Hematopoietic multipotent progenitor cell (in vitro differentiated cells): ENCODE measurements at regions not wholly inside any gene's neighbourhood (a gene's known extent, or its start where the extent isn't known, plus 50 kb on each side); places are given as distances from the start of the nearest gene placed in this dataset.
A peak's percentile ranks its signal among the peaks of the same experiment; 100 is the strongest.
"Not testable (repeated sequence)": the region's sequence is repeated elsewhere in the genome, so short reads cannot be mapped to it uniquely, and the experiment has no call there.

Experiments used
- DNase-seq, 3 donors: peaks; one replicate each; pipeline ENCODE4 v3.0.0-alpha.2; 2011 to 2015; ENCODE audit warnings: low read depth in 2 of 3, low spot score in 2 of 3

GRCh38 chr6:37078814-37079213, 73.4 kb downstream of the FGD2 start:
- DNase-seq = no peak

GRCh38 chr6:37081042-37081607, 75.7 kb downstream of the FGD2 start:
- DNase-seq = no peak

DNA sequence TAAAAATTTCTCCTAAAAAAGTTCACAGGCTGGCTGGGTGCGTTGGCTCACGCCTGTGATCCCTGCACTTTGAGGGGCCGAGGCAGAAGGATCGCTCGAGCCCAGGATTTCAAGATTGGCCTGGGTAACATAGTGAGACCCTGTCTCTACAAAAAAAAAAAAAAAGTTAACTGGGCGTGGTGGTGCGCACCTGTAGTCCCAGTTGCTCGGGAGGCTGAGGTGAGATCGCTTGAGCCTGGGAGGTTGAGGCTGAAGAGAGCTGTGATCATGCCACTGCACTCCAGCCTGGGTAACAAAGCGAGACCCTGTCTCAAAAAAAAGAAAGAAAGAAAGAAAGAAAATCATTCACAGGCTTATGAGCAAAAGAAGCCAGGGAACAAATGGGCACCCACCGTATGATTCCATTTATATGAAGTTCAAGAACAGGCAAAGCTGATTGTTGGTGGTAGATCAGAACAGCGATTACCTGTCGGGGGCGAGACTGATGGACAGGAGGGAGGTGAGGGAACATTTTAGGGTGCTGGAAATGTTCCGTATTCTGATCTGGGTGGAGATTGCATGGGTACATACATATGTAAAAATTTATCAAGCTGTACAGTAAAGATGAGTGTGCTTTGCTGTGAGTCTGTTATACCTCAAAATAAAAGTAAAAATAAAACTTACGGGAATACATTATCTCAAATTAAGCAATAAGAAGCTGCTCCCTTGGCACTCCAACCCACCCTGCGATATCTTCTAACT, 77.1 kb downstream of the FGD2 start:
- DNase-seq = no peak

DNA sequence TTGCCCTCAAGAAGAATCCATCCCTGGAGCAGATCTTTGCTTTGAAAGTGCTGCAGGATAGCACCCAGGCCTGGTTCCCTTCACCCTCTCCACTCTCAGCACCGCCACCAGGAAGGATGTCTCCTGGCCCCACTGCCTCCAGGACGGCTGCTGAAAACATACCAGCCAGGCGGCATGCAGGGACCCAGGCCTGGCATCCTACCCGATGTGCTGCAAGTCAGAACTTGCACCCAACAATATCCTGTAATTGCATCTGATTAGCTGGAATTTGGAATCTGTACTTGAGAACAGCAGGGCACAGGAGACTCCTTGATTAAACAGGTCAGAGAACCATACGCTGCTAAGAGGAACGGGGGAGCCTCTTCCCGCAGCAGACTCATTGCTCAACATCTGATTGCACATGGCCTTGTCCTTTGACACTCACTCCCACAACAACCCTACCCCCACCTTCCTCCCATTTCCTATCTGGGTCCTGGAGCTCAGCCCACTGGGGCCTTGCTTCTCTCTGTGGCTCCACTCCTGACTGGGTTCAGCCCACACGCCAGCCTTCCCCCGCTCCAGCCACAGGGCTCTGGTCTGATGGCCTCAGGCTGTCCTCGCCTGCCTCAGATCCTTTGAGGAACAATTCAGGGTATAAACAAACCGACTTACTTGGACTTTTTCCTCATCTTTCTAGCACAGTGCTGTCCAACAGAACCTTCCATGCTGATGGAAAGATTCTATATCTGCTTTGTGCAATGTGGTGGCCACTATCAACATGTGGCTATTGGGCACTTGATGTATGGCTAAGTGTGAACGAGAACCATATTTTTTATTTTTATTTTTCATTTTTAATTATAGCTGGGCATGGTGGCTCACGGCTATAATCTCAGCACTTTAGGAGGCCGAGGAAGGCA, 78.0 kb downstream of the FGD2 start:
- DNase-seq = no peak

- DNase-seq = not testable (repeated sequence)
Observed at GRCh38 chr6:37084665-37085064, 79.2 kb downstream of the FGD2 start.

DNA sequence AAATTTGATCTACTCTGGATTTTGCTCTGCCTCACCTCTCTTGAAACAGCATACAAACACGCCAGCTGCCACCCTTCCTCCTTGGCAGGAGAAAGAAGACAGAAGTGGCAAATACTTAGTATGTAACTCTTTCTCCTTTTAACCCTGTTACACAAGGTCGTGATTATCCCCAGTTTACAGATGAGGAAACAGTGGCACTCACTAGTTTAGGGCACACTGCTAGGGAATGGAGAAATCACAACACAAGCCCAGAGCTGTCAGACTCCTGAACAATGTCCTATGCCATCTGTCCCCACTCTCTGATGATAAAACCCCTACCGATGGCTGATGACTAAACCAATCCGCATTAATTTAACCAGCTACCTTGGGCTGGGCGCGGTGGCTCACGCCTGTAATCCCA, 79.7 kb downstream of the FGD2 start:
- no peak for DNase-seq

DNA sequence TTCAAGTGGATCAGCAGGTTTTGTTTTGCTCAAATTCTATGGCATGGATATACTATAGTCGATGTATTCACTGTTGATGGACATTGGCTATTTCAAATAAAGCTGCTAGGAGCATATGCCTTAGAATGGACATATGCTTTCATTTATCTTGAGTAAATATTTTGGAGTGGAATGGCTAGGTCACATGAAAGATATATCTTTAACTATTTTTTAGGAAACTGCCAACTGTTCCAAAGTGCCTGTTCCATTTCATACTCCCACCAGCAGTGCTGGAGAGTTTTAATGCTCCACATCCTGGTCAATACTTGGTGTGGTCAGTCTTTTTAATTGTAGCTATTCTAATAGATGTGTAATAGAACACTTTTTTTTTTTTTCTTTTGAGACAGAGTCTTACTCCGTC, 81.1 kb upstream of the PIM1 start:
- no peak for DNase-seq

GRCh38 chr6:37089783-37090182, 80.2 kb upstream of the PIM1 start:
- DNase-seq = no peak

DNA sequence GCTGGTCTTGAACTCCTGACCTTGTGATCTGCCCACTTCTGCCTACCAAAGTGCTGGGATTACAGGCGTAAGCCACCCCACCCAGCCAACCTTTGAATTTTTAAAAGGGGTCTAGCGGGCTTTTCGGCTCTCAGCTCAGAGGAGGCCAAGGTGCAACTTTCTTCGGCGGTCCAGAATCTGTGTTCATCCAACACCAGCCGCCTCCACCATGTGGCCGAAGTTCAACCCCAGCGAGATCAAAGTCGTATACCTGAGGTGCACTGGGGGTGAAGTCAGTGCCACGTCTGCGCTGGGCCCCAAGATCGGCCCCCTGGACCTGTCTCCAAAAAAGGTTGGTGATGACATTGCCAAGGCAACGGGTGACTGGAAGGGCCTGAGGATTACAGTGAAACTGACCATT, 78.8 kb upstream of the PIM1 start:
- DNase-seq = not testable (repeated sequence)

DNA sequence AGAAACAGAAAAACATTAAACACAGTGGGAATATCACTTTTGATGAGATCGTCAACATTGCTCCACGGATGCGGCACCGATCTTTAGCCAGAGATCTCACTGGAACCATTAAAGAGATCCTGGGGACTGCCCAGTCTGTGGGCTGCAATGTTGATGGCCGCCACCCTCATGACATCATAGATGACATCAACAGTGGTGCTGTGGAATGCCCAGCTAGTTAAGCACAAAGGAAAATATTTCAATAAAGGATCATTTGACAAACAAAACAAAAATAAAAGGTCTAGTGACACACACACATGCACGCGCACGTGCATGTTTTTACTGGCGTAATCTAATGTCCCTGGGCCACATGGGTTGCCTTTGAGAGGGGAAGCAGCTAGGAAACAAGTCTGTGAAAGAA, 78.4 kb upstream of the PIM1 start:
- not testable (repeated sequence) for DNase-seq

GRCh38 chr6:37092923-37093727, 76.8 kb upstream of the PIM1 start:
- DNase-seq = no peak

GRCh38 chr6:37093728-37094069, 76.3 kb upstream of the PIM1 start:
- DNase-seq = no peak

- no peak for DNase-seq
Observed at GRCh38 chr6:37095997-37096396, 74.0 kb upstream of the PIM1 start.

DNA sequence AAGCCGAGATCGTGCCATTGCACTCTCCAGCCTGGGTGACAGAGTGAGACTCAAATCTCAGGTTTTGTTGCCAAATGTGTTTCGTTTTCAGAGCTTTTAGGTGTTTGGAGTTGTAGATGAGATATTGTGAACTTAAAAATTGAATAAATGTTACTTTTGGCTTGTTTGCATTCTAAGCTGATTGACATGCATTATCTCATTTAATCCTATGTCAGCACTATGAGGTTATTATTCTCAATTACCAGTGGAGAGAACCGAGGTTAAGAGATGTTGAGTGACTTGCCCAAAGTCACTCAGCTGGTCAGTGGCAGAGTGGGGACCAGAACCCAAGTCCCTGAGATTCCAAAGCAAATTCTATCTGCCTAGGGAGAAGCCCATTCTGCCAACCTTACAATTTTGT, 72.6 kb upstream of the PIM1 start:
- DNase-seq = no peak

- no peak for DNase-seq
Observed at GRCh38 chr6:37099442-37099841, 70.5 kb upstream of the PIM1 start.

DNA sequence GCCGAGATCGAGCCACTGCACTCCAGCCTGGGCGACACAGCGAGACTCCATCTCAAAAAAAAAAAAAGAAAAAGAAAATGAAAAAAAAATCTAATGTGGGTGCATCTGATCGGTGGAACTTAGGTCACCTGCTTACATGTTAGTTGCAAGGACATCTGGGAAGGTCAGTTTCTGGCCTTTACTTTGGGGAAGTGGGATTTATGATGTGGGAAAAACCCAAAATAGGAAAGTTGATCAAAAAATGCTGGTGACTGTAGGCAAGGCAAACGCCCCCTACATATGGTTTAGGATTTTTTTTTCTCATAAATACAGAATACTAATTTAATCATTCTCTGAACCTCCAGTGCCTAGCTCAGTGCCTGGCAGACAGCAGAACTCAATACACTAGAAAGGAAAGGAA, 69.2 kb upstream of the PIM1 start:
- no peak for DNase-seq

DNA sequence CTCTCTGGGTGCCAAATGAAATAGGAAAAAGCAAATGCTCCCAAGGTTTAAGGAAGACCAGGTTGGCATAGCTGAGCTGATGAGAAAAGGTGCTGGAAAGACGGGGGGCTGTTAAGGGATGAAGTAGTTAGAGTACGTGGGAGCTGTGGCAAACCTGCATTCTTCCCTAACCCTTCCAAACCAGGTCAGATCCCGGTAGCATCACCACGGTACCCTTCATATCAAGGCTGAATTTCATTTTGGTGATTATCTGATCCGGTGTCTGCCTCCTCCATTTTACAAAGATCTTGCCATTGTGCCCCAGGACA, 68.0 kb upstream of the PIM1 start:
- no peak for DNase-seq

DNA sequence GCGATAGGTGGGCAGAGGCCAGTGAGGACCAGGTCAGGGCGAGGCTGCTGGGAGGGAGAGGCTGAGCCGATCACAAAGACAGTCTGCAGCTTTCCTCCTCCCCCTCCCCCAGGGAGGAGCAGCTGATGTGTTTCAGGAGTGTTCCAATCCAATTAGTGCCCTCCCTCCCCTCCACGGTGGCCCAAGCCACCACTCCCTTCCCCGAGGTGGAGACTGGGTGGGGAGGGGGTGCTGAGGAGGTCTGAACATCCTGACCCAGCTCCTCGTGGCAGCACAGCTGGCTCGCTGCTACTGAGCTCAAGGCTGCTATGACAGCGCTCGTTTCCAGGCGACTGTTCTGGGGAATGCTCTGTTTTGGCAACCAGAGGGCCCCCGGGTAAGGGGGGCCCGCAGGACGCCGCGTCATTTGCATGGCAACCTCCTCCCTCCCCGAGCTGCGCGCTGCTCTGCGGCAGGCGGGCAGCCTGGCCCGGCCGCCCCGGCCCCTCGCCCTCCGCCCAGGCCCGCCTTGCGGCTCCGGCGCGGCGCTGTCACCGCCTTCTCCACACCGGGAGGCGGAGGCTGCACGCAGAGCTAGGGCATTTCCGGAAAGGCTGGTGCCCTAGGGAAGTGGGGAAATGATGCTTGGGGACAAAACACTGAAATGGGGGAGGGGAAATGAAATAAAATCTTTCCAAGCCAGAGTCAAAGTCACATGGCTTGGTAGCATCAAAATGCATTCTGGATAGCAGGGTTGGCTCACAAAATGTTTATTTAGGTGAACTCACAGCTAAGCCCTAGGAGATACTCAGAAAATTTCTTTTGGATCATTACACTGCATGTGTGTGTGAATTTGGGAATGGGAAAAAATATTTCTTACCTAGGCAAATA, 67.4 kb upstream of the PIM1 start:
- peak; percentile 54 to 96 (median 95) for DNase-seq

- peak in 2 of 3 donors; percentile 59 to 69 for DNase-seq
Observed at GRCh38 chr6:37103169-37104039, 66.5 kb upstream of the PIM1 start.
